ENCODE measurements at regions not wholly inside any gene's neighbourhood (a gene's known extent, or its start where the extent isn't known, plus 50 kb on each side); places are given as distances from the start of the nearest gene placed in this dataset.
"Not testable (repeated sequence)": the region's sequence is repeated elsewhere in the genome, so short reads cannot be mapped to it uniquely, and the experiment has no call there.

DNA sequence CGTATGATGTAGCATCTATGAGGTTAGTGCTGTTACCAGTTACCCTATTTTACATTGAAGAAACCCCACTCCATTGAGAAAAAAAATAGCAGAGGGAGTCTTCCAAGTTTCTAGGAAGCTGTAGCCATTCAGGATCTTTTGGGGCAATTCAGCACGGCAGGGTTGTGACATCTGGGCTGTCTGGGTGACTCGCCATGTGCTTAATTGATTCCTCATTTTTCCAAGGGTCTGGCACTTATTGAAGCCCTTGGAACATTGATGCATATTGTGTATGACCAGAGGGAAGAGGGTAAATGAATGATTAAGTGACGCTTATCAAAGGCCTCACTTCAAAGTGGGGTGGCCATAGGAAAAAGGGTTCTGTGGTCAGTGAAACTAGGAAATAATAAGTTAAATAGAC is 248.7 kb downstream of the ARHGAP12 start:
- DNase-seq = peak; percentile 30

DNA sequence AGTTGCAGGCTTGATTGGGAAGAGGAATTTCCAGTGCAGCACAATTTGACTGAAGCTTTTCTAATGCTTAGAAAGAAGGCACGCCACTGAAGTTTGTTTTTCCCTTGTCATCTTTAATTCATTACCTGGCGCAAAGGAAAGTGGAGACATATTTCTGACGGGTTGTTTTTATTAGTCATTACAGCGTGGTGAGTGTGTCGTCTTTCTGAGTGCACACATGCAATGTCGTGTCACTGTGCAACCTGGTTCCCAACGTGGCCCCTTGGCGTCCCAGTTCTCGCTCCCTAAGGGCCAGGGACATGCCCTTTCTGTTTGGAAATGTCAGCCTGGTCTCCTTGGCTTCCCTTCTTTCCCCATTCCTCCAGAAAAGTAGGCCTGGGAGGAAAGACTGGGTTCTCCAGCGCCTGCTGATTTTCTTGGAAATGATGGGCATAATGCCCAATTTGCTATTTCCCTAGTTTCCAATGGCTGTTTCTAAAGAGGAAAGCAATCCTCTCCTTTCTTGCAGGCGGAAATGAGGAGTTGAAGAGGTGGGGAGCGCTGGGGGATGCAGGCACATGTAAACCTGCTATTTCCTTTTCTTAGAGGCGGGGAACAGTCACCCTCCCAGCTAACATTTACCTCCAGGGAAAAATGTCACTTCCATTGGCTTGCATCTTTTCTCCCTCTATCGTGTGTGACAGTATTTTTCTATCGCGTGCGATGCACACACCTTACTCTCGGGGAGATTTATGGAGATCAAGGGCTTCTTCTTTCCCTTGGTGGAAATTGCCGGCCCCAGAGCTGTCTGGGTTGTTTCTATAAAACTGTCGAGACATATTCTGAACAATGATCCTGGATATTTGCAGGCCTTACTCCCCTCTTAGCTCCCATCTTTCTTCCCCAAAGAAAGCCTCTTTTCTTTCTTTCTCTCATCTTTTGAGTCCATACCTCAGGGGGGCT is 249.8 kb downstream of the ARHGAP12 start:
- peak; percentile 18 for DNase-seq

DNA sequence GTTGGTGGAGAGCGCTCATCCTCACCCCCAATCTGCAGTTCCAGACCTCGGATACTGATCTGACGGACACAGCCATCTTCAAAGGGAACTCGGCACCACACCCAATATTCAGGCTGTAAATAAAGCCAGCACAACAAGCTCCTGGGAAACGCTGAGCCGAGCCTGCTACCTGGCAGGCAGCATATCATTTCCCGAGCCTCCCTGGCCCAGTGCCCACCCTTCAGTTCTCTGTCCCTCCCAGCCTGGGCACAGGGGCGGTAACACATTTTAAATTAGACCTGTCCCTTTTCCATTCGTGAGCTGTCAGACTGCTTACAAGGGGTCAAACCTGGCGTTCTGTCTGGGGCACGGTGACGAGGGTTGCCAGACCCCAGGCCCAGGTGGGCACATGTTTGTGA is 250.5 kb downstream of the ARHGAP12 start:
- no peak for DNase-seq

DNA sequence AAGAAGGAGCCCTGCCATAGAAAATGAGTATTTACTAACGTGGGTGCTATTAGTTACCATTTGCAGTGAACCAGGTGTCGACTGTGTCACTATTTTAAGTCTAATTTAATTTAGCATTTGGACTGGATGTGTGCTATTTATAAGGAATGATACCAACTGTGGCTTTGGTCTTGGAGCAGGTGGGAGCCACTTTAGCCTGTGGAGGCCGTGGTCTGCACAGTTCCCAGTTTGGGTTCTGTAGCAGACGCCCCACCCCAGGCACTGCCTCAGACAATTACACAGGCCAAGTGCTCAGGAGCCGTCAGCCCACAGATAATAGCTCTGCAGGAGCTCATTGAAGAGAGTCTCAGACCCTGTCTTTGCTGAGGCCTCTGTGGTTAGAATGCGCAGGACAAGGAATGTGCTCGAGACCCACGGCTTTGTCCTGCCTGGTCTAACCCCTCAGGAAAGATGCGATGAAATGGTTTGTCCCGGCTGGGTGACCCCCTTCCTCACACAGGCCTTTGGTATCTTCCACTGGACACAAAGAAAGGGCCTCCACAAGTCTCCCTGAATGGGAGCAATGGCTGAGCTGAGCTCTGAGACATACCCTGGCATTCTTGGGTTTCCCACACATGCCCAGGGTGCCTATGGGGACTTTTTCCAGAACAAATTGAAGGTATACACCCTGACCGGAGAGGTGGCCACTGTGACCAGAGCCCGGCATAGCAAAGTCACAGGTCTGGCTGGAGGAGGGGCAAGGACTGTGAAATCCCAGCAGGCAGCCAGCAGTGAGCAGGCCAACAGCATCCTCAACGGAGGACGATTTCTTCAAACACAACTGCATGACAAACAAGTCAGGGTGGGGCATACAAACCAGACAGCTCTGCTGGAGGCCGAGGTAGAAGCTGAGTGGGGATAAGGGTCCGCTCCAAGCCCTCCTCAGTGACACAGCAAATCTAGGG is 251.2 kb downstream of the ARHGAP12 start:
- DNase-seq = no peak

DNA sequence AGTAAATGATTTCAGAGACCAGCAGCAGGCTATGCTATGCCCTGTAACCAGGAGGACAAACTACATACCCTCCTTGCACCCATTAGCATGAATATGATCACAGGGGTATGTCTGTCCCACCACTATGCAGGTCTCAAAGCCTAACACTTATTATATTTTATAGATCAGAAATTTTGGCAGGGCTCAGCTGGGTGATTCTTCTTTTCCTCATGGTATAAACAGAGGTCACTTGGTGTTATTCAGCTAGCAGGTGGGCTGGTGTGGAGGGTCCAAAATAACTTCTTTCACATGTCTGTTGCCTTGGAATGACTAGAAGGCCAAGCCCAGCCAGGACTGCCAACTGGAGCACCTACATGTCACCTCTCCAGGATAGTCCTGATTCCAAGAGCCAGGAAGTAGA is 252.9 kb downstream of the ARHGAP12 start:
- no peak for DNase-seq

DNA sequence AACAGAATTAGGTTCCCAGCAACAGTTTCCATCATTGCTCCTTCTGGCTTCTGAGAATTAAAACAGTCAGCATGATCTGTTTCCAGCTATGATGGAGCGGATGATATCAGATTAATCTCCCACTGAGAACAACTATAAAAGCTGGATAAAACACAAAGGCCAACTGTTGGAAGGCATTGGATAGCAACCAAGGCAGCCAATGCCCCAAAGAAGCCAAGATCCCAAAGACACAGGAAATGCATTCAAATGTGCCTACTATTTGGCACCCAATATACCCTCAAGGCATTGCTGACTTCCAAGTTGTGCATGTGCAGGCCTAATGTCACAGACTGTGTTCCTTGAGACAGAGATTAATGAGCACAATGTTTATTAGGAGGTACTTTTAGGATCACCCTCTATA is 259.3 kb downstream of the ARHGAP12 start:
- no peak for DNase-seq

DNA sequence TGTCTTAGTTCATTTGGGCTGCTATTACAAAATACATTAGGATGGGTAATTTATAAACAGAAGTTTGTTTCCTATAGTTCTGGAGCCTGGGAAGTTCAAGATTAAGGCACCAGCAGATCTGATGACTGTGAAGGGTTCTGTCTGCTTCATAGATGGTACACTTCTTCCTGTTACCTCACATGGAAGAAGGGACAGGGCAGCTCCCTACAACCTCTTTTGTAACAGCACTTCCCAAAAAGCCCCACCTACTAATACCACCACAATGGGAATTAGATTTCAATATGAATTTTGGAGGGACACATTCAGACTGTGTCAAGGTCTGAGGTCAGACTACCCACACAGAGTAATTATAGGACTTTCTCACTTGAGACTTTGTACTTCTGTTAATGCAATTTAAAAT is 260.3 kb downstream of the ARHGAP12 start:
- DNase-seq = no peak

DNA sequence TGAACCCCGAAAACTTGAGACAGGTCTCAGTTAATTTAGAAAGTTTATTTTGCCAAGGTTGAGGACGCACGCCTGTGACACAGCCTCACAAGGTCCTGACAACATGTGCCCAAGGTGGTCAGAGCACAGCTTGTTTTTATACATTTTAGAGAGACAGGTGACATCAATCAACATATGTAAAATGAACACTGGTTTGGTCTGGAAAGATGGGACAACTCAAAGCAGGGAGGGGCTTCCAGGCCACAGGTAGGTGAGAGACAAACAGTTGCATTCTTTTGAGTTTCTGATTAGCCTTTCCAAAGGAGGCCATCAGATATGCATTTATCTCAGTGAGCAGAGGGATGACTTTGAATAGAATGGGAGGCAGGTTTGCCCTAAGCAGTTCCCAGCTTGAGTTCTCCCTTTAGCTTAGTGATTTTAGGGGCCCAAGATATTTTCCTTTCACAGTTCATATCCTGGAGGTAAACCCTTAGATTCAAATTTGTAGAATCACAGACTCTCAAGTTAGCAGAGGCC is 262.8 kb downstream of the ARHGAP12 start:
- not testable (repeated sequence) for DNase-seq

DNA sequence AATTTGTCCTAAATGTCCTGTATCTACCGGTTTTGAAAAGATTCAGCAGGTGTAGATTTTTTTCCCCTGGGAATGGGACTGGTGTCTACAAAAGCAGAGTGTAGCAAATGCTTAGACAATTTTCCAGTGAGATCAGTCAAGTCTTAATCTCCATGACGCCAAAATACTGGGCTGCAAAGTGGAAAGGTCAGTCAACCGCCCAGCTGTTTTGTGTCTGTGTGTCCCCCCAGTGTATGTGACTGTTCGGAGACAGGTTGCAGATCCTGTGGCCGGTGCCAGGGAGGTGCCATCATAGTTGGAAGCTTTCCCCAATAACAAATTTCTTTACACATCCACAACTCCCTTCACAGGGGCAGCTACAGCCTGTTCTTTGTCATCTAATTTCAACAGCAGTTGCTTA is 263.8 kb downstream of the ARHGAP12 start:
- DNase-seq = no peak

DNA sequence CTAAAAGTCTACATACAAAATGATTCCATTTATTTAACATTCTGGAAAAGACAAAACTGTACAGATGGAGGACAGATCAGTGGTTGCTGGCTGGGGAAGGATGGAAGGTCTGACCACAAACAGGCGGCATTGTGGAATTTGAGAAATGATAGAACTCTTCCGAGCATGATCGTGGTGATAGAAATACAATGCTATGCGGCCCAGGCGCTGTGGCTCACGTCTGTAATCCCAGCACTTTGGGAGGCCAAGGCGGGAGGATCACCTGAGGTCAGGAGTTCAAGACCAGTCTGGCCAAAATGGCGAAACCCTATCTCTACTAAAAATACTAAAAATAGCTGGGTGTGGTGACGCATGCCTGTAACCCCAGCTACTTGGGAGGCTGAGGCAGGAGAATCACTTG is 264.6 kb downstream of the ARHGAP12 start:
- DNase-seq = peak; percentile 79

DNA sequence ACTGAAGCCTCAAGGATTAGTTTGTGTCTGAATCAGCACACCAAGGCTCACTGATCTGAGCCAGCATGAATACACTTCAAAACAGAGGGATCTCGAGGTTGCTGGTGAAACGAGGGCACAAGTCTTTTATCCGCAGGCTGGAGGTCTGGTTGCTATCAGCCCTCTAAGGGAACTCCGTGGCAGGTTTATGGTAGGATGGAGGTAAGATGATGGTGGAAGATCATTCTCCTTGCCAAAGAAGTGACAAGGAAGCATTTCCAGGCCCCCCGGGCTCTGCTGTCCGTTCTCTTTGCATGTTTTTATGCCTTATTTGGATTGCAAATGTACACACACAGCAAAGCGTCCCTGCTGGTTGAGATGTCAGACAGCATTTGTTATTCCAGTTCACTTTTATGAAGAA is 268.3 kb downstream of the ARHGAP12 start:
- peak; percentile 57 for DNase-seq

DNA sequence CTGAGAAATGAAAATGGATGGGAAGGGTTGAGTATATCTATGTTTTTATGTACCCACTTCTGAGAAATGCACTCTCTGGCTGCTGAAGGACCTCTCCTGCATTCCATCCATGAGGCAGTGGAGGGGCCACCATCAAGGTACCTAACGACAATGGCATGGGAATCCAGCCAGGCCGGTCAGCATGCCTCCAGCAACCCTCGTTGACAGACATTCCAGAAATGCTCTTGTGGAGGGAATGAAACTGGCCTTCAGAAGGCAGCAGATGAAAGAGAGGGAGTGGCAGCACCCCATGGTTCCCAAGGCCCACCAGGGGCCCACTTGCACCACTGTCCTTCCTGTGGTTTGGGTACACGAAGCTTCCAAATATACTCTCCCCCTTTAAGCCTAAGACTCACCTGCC is 269.0 kb downstream of the ARHGAP12 start:
- DNase-seq = no peak

DNA sequence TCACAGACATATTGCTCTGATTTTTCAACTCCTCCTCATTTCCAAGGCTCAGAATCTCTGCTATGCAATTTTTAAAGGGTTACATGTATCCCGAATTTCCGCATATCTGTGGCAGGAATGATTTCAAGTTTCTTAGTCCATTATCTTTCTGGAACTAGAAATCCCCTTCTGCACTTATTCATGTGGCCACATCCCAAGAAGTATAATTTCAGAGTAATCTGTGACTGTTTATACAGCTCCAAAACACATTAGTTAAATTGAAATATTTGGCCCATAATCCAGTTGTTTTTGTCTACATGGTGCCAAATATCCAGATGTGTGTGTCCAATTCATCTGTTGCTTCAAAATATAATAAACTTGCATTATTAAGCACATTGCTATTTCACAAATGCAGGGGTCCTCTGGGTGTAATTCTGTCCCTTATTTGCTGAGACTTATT is 271.2 kb downstream of the ARHGAP12 start:
- no peak for DNase-seq

DNA sequence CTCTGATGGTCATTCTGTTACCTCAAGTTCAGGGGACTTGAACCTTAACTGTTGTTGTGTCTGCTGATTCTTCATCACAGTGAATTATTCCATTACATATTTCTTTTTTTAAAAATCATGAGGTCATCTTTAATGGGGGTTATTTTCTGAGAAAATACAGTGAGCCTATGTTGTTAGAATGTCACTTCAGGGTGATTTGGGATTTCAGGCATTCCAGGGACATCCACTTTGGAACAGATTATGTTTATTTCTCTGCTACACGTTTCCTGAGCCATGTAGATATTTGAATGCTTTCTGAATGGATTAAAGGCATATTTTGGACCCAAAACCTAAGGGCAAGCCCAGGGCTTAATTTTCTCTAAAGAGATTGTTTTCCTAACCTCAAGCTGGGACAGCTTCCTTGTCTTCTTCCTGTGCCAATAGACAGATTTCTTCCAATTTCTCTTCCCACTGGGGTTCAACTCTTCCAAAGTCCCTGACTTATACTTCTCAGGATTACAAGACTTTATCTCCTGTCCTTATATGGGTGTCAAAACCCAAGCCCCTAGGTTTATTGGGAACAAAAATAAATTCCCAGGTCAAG is 271.7 kb downstream of the ARHGAP12 start:
- DNase-seq = no peak

DNA sequence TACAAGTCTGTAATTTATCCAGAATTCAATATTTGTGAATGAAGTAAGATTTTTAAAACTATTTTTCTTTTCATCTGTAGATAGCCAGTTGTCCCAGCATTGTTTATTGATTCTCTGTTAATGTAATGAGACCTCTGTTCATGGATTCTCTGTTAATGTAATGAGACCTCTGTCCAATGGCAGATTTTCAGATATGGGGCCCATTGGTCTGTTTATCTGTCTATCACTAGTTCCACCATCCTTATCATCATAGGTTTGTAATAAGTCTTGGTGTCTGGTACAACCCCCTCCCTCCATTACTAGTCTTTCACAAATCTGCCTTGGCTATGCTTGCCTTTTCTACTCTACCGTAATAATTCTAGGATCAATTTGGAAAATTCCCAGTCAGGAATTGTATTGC is 276.6 kb downstream of the ARHGAP12 start:
- no peak for DNase-seq

DNA sequence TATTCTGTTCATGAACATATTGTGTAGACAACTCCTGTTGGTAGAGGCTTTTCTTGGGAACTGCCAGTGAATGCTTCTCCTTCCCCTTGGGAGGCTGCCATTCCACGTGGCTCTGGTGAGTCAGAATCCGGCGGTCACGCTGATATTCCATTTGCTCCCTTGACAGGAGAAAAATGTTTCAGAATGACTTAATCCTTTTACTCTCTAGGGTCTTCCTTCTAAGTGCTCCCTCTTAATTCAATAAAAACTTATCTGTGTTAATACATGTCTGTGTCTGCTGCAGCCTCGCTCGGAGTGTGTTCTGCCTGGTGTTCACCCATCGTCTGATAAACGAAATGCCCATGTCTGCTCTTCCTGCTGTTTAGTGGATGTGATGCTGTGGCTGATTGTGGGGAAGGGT is 278.6 kb downstream of the ARHGAP12 start:
- DNase-seq = peak; percentile 94

DNA sequence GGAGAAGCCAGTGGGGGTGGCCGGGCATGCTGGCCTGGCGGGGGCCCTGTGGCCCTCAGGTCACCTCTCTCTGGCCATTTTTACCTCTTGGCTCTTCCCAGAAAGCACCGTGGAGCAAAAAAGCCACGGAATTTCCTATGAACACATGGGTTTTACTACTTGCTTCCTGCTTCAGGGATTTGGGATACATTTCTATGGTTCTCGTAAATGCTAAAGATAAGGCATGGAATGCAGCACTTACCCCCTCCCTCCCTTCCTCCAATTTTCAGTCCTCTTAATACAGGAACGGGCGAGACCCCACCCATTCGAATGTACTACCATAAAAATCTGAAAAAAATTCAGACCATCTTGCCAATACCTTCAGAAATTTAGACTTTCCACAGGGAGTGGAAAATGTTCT is 279.7 kb downstream of the ARHGAP12 start:
- peak; percentile 22 for DNase-seq

DNA sequence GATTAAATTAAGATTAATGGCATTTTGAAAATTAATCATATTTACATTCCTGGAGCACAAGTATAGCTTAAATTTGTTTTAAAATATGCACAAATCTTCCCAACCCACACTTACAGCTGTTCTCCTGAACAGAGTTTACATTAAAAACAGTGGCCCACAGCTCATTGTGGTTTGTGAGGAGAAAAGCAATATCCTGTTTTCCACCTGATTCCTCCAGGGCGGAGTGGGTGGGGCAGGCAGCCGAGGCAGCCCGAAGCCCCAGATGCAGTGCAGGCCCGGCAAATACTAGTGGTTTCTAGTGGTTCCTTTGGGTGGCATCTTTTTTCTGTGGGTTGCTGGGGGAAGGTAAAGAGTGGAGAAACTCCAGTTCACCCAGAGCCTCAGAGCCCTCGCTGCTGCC is 280.8 kb downstream of the ARHGAP12 start:
- DNase-seq = no peak

DNA sequence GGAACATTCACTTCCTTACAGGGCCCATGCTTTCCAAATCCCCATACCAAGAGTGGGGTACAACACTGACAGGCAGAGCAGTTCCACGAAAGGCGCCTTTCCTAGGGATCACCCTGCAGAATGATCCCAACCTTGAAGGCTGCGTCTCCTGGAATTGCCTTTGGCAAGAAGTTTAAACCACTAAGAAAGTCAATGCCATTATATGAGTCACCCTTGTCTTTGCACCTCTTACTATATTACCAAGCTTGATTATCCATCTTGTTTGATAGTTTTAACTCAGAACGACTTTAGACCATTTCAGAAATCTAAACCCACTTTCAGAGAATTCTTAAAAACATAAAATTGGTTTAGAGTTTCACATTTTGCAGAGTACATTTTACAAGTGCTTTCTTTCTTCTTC is 282.1 kb downstream of the ARHGAP12 start:
- DNase-seq = no peak

DNA sequence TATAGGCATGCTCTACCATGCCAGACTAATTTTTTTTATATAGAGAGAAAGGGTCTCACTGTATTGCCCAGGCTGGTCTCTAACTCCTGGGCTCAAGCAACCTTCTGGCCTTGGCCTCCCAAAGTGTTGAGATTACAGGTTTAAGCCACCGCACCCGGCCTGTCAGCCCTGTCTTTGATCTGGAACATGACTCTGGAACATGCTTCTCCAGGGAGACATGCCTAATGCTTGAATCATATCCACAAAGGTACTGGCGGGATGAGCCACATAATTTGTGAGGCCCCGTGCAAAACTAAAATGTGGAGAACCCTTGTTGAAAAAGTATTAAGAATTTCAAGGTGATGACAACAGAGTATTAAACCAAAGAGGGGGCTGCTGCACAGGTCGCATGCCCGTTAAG is 282.8 kb downstream of the ARHGAP12 start:
- peak; percentile 53 for DNase-seq

DNA sequence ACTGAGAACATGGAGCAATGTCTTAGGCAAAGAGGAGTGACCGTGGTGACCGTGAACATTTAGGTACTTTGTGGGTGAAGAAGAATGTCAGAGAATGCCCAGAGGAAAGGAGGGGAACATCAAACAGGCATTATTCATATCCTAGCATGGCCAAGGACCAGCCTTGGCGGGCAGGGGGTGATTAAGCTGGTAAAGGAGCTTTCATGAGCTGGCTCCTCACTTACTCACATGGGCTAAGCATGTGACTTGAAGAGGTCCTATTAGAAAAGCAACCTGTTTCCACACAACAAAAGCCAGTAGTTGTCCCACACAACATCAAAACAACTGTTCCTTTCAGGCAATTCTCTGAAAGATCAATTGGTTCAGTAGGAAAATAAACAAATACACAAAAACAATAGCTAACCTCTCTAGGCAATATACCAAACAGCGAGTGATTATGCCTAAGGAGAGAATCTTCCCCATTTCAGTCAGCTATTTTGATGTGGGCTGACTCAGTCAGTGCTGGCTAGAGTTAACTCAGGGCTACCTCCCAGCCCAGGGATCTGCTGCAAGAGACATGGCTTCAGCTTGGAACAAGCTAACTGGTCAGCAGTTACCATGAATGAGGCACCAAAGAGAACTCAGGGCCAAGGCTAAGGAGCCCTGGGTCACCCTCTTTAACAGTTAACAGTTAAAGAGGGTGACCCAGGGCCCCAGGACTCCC is 283.5 kb downstream of the ARHGAP12 start:
- no peak for DNase-seq

DNA sequence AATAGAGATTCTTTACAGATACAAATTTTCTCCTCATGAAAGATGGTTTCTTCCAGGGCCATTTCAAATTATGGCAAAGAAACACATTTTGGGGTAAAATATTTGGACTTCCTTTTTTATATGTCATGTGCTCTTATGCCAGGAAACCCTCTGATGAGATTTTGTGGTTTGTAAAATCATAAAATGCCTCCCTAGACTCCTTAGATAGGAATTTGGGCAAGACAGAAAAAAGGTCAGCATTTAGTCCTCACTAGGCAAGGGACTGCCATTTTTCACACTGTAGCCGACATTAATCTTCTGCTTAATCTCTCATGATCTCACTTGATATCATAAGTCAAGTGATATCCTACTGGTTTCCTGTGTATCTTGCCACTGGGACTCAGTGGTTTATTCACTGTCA is 286.4 kb downstream of the ARHGAP12 start:
- DNase-seq = no peak

All from fibroblast of skin of abdomen (primary cell).